DOHH2 (cell line): ENCODE measurements at regions not wholly inside any gene's neighbourhood (a gene's known extent, or its start where the extent isn't known, plus 50 kb on each side); places are given as distances from the start of the nearest gene placed in this dataset.

Experiments used
- CTCF ChIP-seq: fragments of 200-600 bp; sonication (generic); IDR thresholded peaks from one replicate; pipeline ENCODE4 v1.5.1; 2014; ENCODE audit warnings: antibody characterized with exemption, mild to moderate bottlenecking, low read depth, low read length; ENCODE audit not compliant: poor library complexity, severe bottlenecking
- EZH2phosphoT487 ChIP-seq: fragments of 200-600 bp; sonication (generic); IDR thresholded peaks from 2 replicates; pipeline ENCODE4 v1.6.1; 2017; ENCODE audit warnings: borderline replicate concordance, mild to moderate bottlenecking, antibody characterized with exemption, low read length, moderate library complexity, mixed read lengths

- TF ChIP-seq CTCF = no peak
- TF ChIP-seq EZH2phosphoT487 = no peak
Measured at GRCh38 chr7:93804726-93805125, 85.8 kb downstream of the TFPI2 start.
